GM12878 (cell line): ENCODE measurements at regions not wholly inside any gene's neighbourhood (a gene's known extent, or its start where the extent isn't known, plus 50 kb on each side); places are given as distances from the start of the nearest gene placed in this dataset.
"Not testable (repeated sequence)": the region's sequence is repeated elsewhere in the genome, so short reads cannot be mapped to it uniquely, and the experiment has no call there.

Source experiments
- ATAC-seq: fragments of 200-7000 bp; cut with Tn5 transposase; 3 replicates; pipeline ENCODE4 v1.9.1; 2020; ENCODE audit warnings: mild to moderate bottlenecking, moderate library complexity
- BruUV-seq: library from RNA; stranded (reverse); fragments of 400-500 nt; replicated peaks from 2 replicates; lab custom pipeline; 2021; lab: Mats Ljungman, UMichigan
- CTCF ChIA-PET: fragments of 300-600 bp; sonication (Branson Sonifier 250); formaldehyde crosslinking; extraction: SDS; loops from one replicate; lab custom pipeline; 2021; ENCODE audit warnings: inconsistent platforms; lab: Yijun Ruan, JAX
- POLR2A ChIA-PET: fragments of 350-600 bp; formaldehyde crosslinking; extraction: SDS; loops from one replicate; lab custom pipeline; 2021; ENCODE audit warnings: inconsistent platforms; lab: Charles Lee
- RAD21 ChIA-PET: fragments of 300-600 bp; sonication (Branson Sonifier 250); formaldehyde crosslinking; loops from one replicate; lab custom pipeline; 2023; ENCODE audit warnings: antibody characterized with exemption; ENCODE audit not compliant: unreplicated experiment; lab: Charles Lee
- SMC1A ChIA-PET: fragments of 300-600 bp; sonication (Branson Sonifier 250); formaldehyde crosslinking; loops from one replicate; lab custom pipeline; 2023; ENCODE audit not compliant: unreplicated experiment, uncharacterized antibody; lab: Charles Lee
- DNase-seq: peaks from one replicate; pipeline ENCODE4 v3.0.0-alpha.2; 2011; ENCODE audit warnings: low read depth, low spot score
- FAIRE-seq: peaks from 3 replicates; lab custom pipeline; 2011; peaks lifted over from hg19 to GRCh38; lab: Jason Lieb, UNC
- H2AFZ ChIP-seq: 2 replicates; pipeline ENCODE4 v1.6.0; 2011; ENCODE audit warnings: low read depth, low read length, control low read depth; ENCODE audit not compliant: control insufficient read depth
- H3K27ac ChIP-seq: 2 replicates; pipeline ENCODE4 v1.5.1; 2011; ENCODE audit warnings: control low read depth; ENCODE audit not compliant: control insufficient read depth, insufficient read depth
- H3K27me3 ChIP-seq, 2 experiments: replicated peaks in 1 of 2; 2 replicates each; pipeline versions ENCODE4 v1.6.0 to v1.6.1; 2011; ENCODE audit warnings: low read length in 1 of 2; ENCODE audit not compliant: control insufficient read depth in 2 of 2, insufficient read depth in 2 of 2
- H3K36me3 ChIP-seq, 2 experiments: 2 replicates each; pipeline ENCODE4 v1.5.1; 2011; ENCODE audit warnings: low read length in 1 of 2; ENCODE audit not compliant: control insufficient read depth in 2 of 2, insufficient read depth in 2 of 2
- H3K4me1 ChIP-seq: 2 replicates; pipeline ENCODE4 v1.6.1; 2011; ENCODE audit warnings: mild to moderate bottlenecking, low read length, moderate library complexity, mixed read lengths; ENCODE audit not compliant: control insufficient read depth, insufficient read depth
- H3K4me2 ChIP-seq: 2 replicates; pipeline ENCODE4 v1.6.0; 2011; ENCODE audit warnings: control low read depth; ENCODE audit not compliant: control insufficient read depth, insufficient read depth
- H3K4me3 ChIP-seq: fragments of 200-600 bp; sonication (generic); 2 replicates; pipeline ENCODE4 v1.5.1; 2016
- H3K79me2 ChIP-seq: 2 replicates; pipeline ENCODE4 v1.6.0; 2011; ENCODE audit warnings: low read length; ENCODE audit not compliant: control insufficient read depth, insufficient read depth
- H3K9ac ChIP-seq: 2 replicates; pipeline ENCODE4 v1.8.0; 2011; ENCODE audit warnings: low read length, control low read depth, mixed read lengths; ENCODE audit not compliant: control insufficient read depth, insufficient read depth
- H3K9me3 ChIP-seq: replicated peaks from 3 replicates; pipeline ENCODE4 v1.5.1; 2011; ENCODE audit warnings: mild to moderate bottlenecking, low read length; ENCODE audit not compliant: control insufficient read depth, insufficient read depth
- H4K20me1 ChIP-seq: 2 replicates; pipeline ENCODE4 v1.6.0; 2011; ENCODE audit not compliant: control insufficient read depth, insufficient read depth
- EED ChIP-seq: sonication (generic); IDR thresholded peaks from 2 replicates; pipeline ENCODE4 v1.6.1; 2016; ENCODE audit warnings: antibody characterized with exemption, low read depth
- SP1 ChIP-seq: IDR thresholded peaks from one replicate; pipeline ENCODE4 v1.6.1; 2011; ENCODE audit warnings: low read depth, low read length
- WGBS: methylation state at CpG from one replicate; pipeline ENCODE4 v1.1.6; 2016; ENCODE audit warnings: low lambda C conversion rate; ENCODE audit not compliant: insufficient replicate concordance, insufficient coverage; ENCODE audit errors: missing lambda C conversion rate; 5-methylcytosine and 5-hydroxymethylcytosine counted together
- in situ Hi-C: fragments of 300-500 bp; cut with MboI; formaldehyde crosslinking; loops from 9 replicates; pipeline ENCODE4 v1.14.3; 2018; ENCODE audit warnings: mixed read lengths
- intact Hi-C: fragments of 100-400 bp; cut with micrococcal nuclease; formaldehyde crosslinking; loops from one replicate; pipeline ENCODE4 v1.14.2; 2022; ENCODE audit not compliant: unreplicated experiment

DNA sequence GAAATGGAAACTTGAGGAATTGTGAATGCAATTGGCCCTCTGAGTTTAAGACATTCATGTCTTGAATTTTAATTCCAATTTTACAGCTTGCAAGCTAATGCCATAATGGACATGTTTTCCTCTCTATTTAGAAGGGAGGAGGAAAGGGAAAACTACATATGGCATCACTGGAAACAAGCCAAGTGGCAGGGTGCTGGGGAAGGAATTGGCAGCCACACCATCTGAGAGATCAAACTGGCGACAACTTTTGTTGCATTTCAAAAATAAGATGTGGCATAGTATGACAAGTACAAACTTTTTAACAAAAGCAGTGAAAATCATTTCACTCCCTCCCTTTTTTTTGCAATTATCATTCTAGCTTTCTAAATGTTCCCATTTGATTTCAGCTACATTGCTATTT, 615.6 kb downstream of the CENPC start:
- TF ChIP-seq EED (no peak), SP1 (no peak)
- ChIA-PET RAD21 (no interaction called here), POLR2A (no interaction called here), CTCF (no interaction called here), SMC1A (interaction anchor here (1.0 kb wide), 1 partner anchor 18 kb away, joined by 3 read pairs; no protein-coding TSS in a partner anchor)
- Histone ChIP-seq H3K4me2 (no peak overlapping the region), H3K9ac (no peak overlapping the region), H3K4me1 (no peaks in the 10 kb centered on the region), H3K4me3 (no peak overlapping the region), H3K36me3 (no peaks in the 10 kb centered on the region), H4K20me1 (no peaks in the 10 kb centered on the region), H3K27ac (no peak overlapping the region), H3K9me3 (no peaks in the 10 kb centered on the region), H3K79me2 (no peaks in the 10 kb centered on the region), H2AFZ (no peak overlapping the region), H3K27me3 (no peaks in the 10 kb centered on the region)
- no peak for ATAC-seq
- BruUV-seq: no TSS peak
- DNase-seq: no peak
- WGBS: 0% methylated on average over 1 of the region's 1 CpG
- intact Hi-C loops (no loop called here), in situ Hi-C loops (no loop called here)
- no peak for FAIRE-seq

DNA sequence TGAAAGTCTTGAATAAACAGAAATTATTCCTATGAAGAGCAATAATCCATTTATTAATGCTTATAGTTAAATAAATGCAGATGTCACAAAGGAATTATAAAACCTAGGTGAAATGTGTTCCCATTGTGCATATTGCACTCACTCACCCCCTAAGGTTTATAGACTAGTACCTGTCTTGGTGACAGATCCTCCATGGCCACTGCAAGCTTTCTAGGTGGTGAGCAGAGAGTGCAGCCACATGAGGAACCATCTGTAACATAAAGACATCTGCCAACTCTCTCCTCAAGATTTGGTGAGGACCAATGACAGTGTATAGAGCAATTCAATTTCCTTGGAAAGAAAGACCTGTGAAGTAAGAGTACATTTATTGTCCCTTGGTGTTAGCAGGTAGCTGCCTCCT, 616.4 kb downstream of the CENPC start:
- H3K4me3 ChIP-seq, H2AFZ ChIP-seq, ATAC-seq, H4K20me1 ChIP-seq, in situ Hi-C loops, H3K4me1 ChIP-seq, H3K9me3 ChIP-seq, POLR2A ChIA-PET, H3K79me2 ChIP-seq, BruUV-seq, H3K4me2 ChIP-seq, DNase-seq, CTCF ChIA-PET, H3K36me3 ChIP-seq, RAD21 ChIA-PET, H3K9ac ChIP-seq, H3K27ac ChIP-seq, H3K27me3 ChIP-seq, intact Hi-C loops: not testable (repeated sequence)
- SMC1A ChIA-PET: interaction anchor here (1.0 kb wide), 1 partner anchor 19 kb away, joined by 3 read pairs; no protein-coding TSS in a partner anchor
- FAIRE-seq: peak; percentile 23
